T-cell (primary cell): ENCODE measurements at regions not wholly inside any gene's neighbourhood (a gene's known extent, or its start where the extent isn't known, plus 50 kb on each side); places are given as distances from the start of the nearest gene placed in this dataset.

Source experiments
- ATAC-seq, 4 experiments: fragments of 200-7000 bp in 3 of 4; fragments of 150-1000 bp in 1 of 4; cut with Tn5 transposase; replicated peaks in 1 of 4; 1 replicate in 3 of 4; 2 replicates in 1 of 4; pipeline ENCODE4 v1.10.0; 2021; ENCODE audit warnings: moderate library complexity in 3 of 4, mild to moderate bottlenecking in 2 of 4, moderate number of reproducible peaks in 1 of 4
- CTCF ChIA-PET, 2 donors: fragments of 300-600 bp; sonication (Branson Sonifier 250); formaldehyde crosslinking; loops; one replicate each; lab custom pipeline; 2022; ENCODE audit warnings: antibody characterized with exemption in 2 of 2; lab: Charles Lee
- POLR2A ChIA-PET, 2 donors: fragments of 300-600 bp; sonication (Branson Sonifier 250); formaldehyde crosslinking; loops; one replicate each; lab custom pipeline; 2022; ENCODE audit warnings: antibody characterized with exemption in 2 of 2; lab: Charles Lee
- DNase-seq, 35 experiments: peaks; one replicate each; pipeline versions ENCODE4 v3.0.0 to v3.0.0-alpha.2; 2013 to 2023
- H3K27ac ChIP-seq: one replicate; pipeline ENCODE4 v1.5.1; 2013; ENCODE audit warnings: low read length
- H3K27me3 ChIP-seq, 2 experiments: replicated peaks in 1 of 2; 1 replicate in 1 of 2; 2 replicates in 1 of 2; pipeline versions ENCODE4 v1.6.1 to v1.7.0; 2013; ENCODE audit warnings: low read length in 1 of 2, mixed read lengths in 1 of 2; ENCODE audit not compliant: control insufficient read depth in 2 of 2, insufficient read depth in 2 of 2; ENCODE audit errors: extremely low read depth in 1 of 2
- H3K36me3 ChIP-seq, 2 donors: 1 replicate in 1 of 2; 2 replicates in 1 of 2; pipeline versions ENCODE4 v1.6.1 to v1.7.0; 2013; ENCODE audit warnings: low read length in 1 of 2; ENCODE audit not compliant: control insufficient read depth in 2 of 2, insufficient read depth in 1 of 2; ENCODE audit errors: extremely low read depth in 1 of 2
- H3K4me1 ChIP-seq, 2 experiments: 1 replicate in 1 of 2; 2 replicates in 1 of 2; pipeline versions ENCODE4 v1.6.1 to v1.7.0; 2013; ENCODE audit warnings: low read length in 2 of 2, mixed read lengths in 1 of 2; ENCODE audit not compliant: insufficient read depth in 2 of 2, control insufficient read depth in 1 of 2; ENCODE audit errors: extremely low read depth in 1 of 2
- H3K4me3 ChIP-seq, 2 donors: 1 replicate in 1 of 2; 2 replicates in 1 of 2; pipeline versions ENCODE4 v1.5.1 to v1.7.0; 2013; ENCODE audit warnings: mild to moderate bottlenecking in 2 of 2, low read length in 1 of 2, moderate library complexity in 1 of 2; ENCODE audit not compliant: control insufficient read depth in 1 of 2; ENCODE audit errors: extremely low read depth in 1 of 2
- H3K9me3 ChIP-seq: 2 replicates; pipeline ENCODE4 v1.7.0; 2013
- H3K27ac Mint-ChIP-seq, 2 donors: one replicate each; pipeline ENCODE4 v1.8.0; 2020 to 2021; ENCODE audit warnings: mild to moderate bottlenecking in 2 of 2, mixed read lengths in 2 of 2
- H3K27me3 Mint-ChIP-seq, 2 donors: one replicate each; pipeline ENCODE4 v1.8.0; 2021 to 2022; ENCODE audit warnings: mixed read lengths in 2 of 2
- H3K36me3 Mint-ChIP-seq: one replicate; pipeline ENCODE4 v1.8.0; 2021; ENCODE audit warnings: mixed read lengths
- H3K4me1 Mint-ChIP-seq, 3 donors: one replicate each; pipeline ENCODE4 v1.8.0; 2020 to 2022; ENCODE audit warnings: mixed read lengths in 3 of 3, mild to moderate bottlenecking in 1 of 3
- H3K4me3 Mint-ChIP-seq, 3 donors: one replicate each; pipeline ENCODE4 v1.8.0; 2020 to 2022; ENCODE audit warnings: mild to moderate bottlenecking in 3 of 3, mixed read lengths in 3 of 3, moderate library complexity in 3 of 3
- H3K9me3 Mint-ChIP-seq, 3 donors: one replicate each; pipeline ENCODE4 v1.8.0; 2020 to 2022; ENCODE audit warnings: mixed read lengths in 3 of 3
- WGBS: methylation state at CpG from one replicate; pipeline ENCODE4 v1.1.5; 2013; ENCODE audit warnings: missing lambda C conversion rate; ENCODE audit not compliant: insufficient coverage; 5-methylcytosine and 5-hydroxymethylcytosine counted together

- Mint-ChIP-seq H3K36me3 (no peaks in the 10 kb centered on the region), H3K4me1 (no peaks in the 10 kb centered on the region), H3K4me3 (no peak overlapping the region), H3K27ac (no peak overlapping the region), H3K27me3 (peaks cover 0 to 6% of the 10 kb centered on the region in 2 donors), H3K9me3 (no peaks in the 10 kb centered on the region)
- no peaks in the 10 kb centered on the region for H3K9me3 ChIP-seq
- ChIA-PET POLR2A (no interaction called here), CTCF (no interaction called here)
- H3K27ac ChIP-seq, result no peak overlapping the region
- no peaks in the 10 kb centered on the region for H3K4me1 ChIP-seq
- 100% methylated on average over 1 of the region's 2 CpGs for WGBS
- no peak for DNase-seq
- no peak overlapping the region for H3K4me3 ChIP-seq
- H3K27me3 ChIP-seq, result no peaks in the 10 kb centered on the region
- no peak for ATAC-seq
- no peaks in the 10 kb centered on the region for H3K36me3 ChIP-seq
Measured at GRCh38 chr1:58870298-58870676, 86.4 kb upstream of the JUN start.

- H3K36me3 Mint-ChIP-seq, result no peaks in the 10 kb centered on the region
- ATAC-seq (no peak), DNase-seq (no peak)
- H3K4me3 Mint-ChIP-seq, result no peak overlapping the region
- H3K4me1 Mint-ChIP-seq, result no peaks in the 10 kb centered on the region
- Histone ChIP-seq H3K27me3 (no peaks in the 10 kb centered on the region), H3K4me3 (no peak overlapping the region), H3K4me1 (no peaks in the 10 kb centered on the region), H3K9me3 (no peaks in the 10 kb centered on the region), H3K27ac (no peak overlapping the region), H3K36me3 (no peaks in the 10 kb centered on the region)
- H3K9me3 Mint-ChIP-seq, result no peaks in the 10 kb centered on the region
- POLR2A ChIA-PET, result no interaction called here
- peaks cover 0 to 6% of the 10 kb centered on the region in 2 donors for H3K27me3 Mint-ChIP-seq
- CTCF ChIA-PET, result interaction anchor here (0.6 to 0.7 kb wide), 2 partner anchors 16 to 127 kb away, joined by 3 read pairs; no protein-coding TSS in a partner anchor
- H3K27ac Mint-ChIP-seq, result no peak overlapping the region
Measured at GRCh38 chr1:58874342-58874741, 90.5 kb upstream of the JUN start.

- ChIA-PET POLR2A (no interaction called here), CTCF (interaction anchor here in 1 of 2 donors (0.7 kb wide), 1 partner anchor 128 kb away, joined by 3 read pairs; no protein-coding TSS in a partner anchor)
- H3K4me1 Mint-ChIP-seq, result no peaks in the 10 kb centered on the region
- WGBS, result 89% methylated on average over 3 of the region's 12 CpGs
- no peak overlapping the region for H3K4me3 ChIP-seq
- no peak overlapping the region for H3K27ac ChIP-seq
- H3K36me3 ChIP-seq, result no peaks in the 10 kb centered on the region
- no peaks in the 10 kb centered on the region for H3K27me3 ChIP-seq
- H3K4me3 Mint-ChIP-seq, result no peak overlapping the region
- H3K4me1 ChIP-seq, result no peaks in the 10 kb centered on the region
- H3K27ac Mint-ChIP-seq, result no peak overlapping the region
- H3K9me3 Mint-ChIP-seq, result no peaks in the 10 kb centered on the region
- H3K36me3 Mint-ChIP-seq, result no peaks in the 10 kb centered on the region
- ATAC-seq (no peak), DNase-seq (no peak)
- H3K9me3 ChIP-seq, result no peaks in the 10 kb centered on the region
- H3K27me3 Mint-ChIP-seq, result peaks cover 0 to 6% of the 10 kb centered on the region in 2 donors
Measured at GRCh38 chr1:58874757-58875755, 91.2 kb upstream of the JUN start.

- DNase-seq, result no peak
- Histone ChIP-seq H3K27me3 (peaks cover 0 to 5% of the 10 kb centered on the region in 2 experiments), H3K4me1 (peaks cover 6 to 9% of the 10 kb centered on the region in 2 experiments), H3K4me3 (no peak overlapping the region), H3K9me3 (no peaks in the 10 kb centered on the region), H3K36me3 (no peaks in the 10 kb centered on the region), H3K27ac (no peak overlapping the region)
- Mint-ChIP-seq H3K4me3 (no peak overlapping the region), H3K36me3 (no peaks in the 10 kb centered on the region), H3K27me3 (no peaks in the 10 kb centered on the region), H3K4me1 (peaks cover 6 to 14% (median 9%) of the 10 kb centered on the region in 3 donors), H3K9me3 (no peaks in the 10 kb centered on the region), H3K27ac (no peak overlapping the region)
- 100% methylated on average over 2 of the region's 2 CpGs for WGBS
- CTCF ChIA-PET, result no interaction called here
- ATAC-seq, result no peak
- POLR2A ChIA-PET, result no interaction called here
Measured at GRCh38 chr1:58879464-58879863, 95.6 kb upstream of the JUN start.

GRCh38 chr1:58880592-58880991 lies 96.7 kb upstream of the JUN start:
- 88% methylated on average over 1 of the region's 2 CpGs for WGBS
- no peak overlapping the region for H3K4me3 ChIP-seq

GRCh38 chr1:58881471-58881994 lies 97.7 kb upstream of the JUN start:
- ChIA-PET CTCF (no interaction called here), POLR2A (no interaction called here)
- Histone ChIP-seq H3K36me3 (no peaks in the 10 kb centered on the region), H3K27me3 (peaks cover 0 to 5% of the 10 kb centered on the region in 2 experiments), H3K4me1 (peaks cover 26 to 28% of the 10 kb centered on the region in 2 experiments), H3K27ac (no peak overlapping the region), H3K4me3 (no peak overlapping the region), H3K9me3 (no peaks in the 10 kb centered on the region)
- peaks cover 26 to 35% (median 27%) of the 10 kb centered on the region in 3 donors for H3K4me1 Mint-ChIP-seq
- WGBS, result 60% methylated on average over 2 of the region's 3 CpGs
- ATAC-seq (no peak), DNase-seq (no peak)
- no peaks in the 10 kb centered on the region for H3K27me3 Mint-ChIP-seq
- no peak overlapping the region for H3K27ac Mint-ChIP-seq
- no peaks in the 10 kb centered on the region for H3K9me3 Mint-ChIP-seq
- no peak overlapping the region for H3K4me3 Mint-ChIP-seq
- no peaks in the 10 kb centered on the region for H3K36me3 Mint-ChIP-seq

More at GRCh38 chr1:58880592-58880991, 96.7 kb upstream of the JUN start:
- Histone ChIP-seq H3K36me3 (no peaks in the 10 kb centered on the region), H3K9me3 (no peaks in the 10 kb centered on the region), H3K27me3 (peaks cover 0 to 5% of the 10 kb centered on the region in 2 experiments), H3K27ac (no peak overlapping the region), H3K4me1 (peaks cover 17 to 20% of the 10 kb centered on the region in 2 experiments)
- H3K27me3 Mint-ChIP-seq, result no peaks in the 10 kb centered on the region
- H3K27ac Mint-ChIP-seq, result no peak overlapping the region
- H3K4me1 Mint-ChIP-seq, result peaks cover 16 to 26% (median 18%) of the 10 kb centered on the region in 3 donors
- no peak for DNase-seq
- ChIA-PET POLR2A (no interaction called here), CTCF (no interaction called here)
- H3K4me3 Mint-ChIP-seq, result no peak overlapping the region
- H3K9me3 Mint-ChIP-seq, result no peaks in the 10 kb centered on the region
- ATAC-seq, result no peak
- no peaks in the 10 kb centered on the region for H3K36me3 Mint-ChIP-seq
